ENCODE measurements at regions not wholly inside any gene's neighbourhood (a gene's known extent, or its start where the extent isn't known, plus 50 kb on each side); places are given as distances from the start of the nearest gene placed in this dataset.

- Histone ChIP-seq H3K9me3 (ENCODE audit: control insufficient read depth in 4 of 4, low read length in 3 of 4) (no peaks in the 10 kb centered on the region), H3K27me3 (ENCODE audit: control insufficient read depth in 4 of 4, insufficient read depth in 4 of 4, low read length in 3 of 4) (no peaks in the 10 kb centered on the region), H3K36me3 (ENCODE audit: control insufficient read depth in 4 of 4, insufficient read depth in 3 of 4, low read depth in 1 of 4, low read length in 3 of 4) (no peaks in the 10 kb centered on the region), H3K27ac (ENCODE audit: low read depth in 1 of 2, low read length in 2 of 2) (no peak overlapping the region), H3K4me3 (ENCODE audit: low read depth in 1 of 3, low read length in 3 of 3) (no peak overlapping the region), H3K9ac (ENCODE audit: low read depth in 1 of 2, low read length in 2 of 2) (no peak overlapping the region), H3K4me1 (ENCODE audit: control insufficient read depth in 4 of 4, insufficient read depth in 4 of 4, low read length in 3 of 4) (peaks cover 0 to 3% (median 0%) of the 10 kb centered on the region in 4 donors)
- TF ChIP-seq NR2F2 (IDR thresholded peaks at IDR 0.05) (no peak), TAF1 (conservative IDR thresholded peaks at IDR 0.05) (no peak)
- no peak for DNase-seq (ENCODE audit: low spot score)
- 71% methylated on average over 3 of the region's 3 CpGs for WGBS
Measured at GRCh38 chr4:165783626-165784025, 89.4 kb upstream of the TLL1 start.

- H3K9ac ChIP-seq (ENCODE audit: low read depth in 1 of 2, low read length in 2 of 2): no peak overlapping the region
- no peaks in the 10 kb centered on the region for H3K27me3 ChIP-seq (ENCODE audit: control insufficient read depth in 4 of 4, insufficient read depth in 4 of 4, low read length in 3 of 4)
- DNase-seq (ENCODE audit: low spot score): no peak
- no peaks in the 10 kb centered on the region for H3K9me3 ChIP-seq (ENCODE audit: control insufficient read depth in 4 of 4, low read length in 3 of 4)
- 75% methylated on average over 1 of the region's 1 CpG for WGBS
- peaks cover 0 to 3% (median 0%) of the 10 kb centered on the region in 4 donors for H3K4me1 ChIP-seq (ENCODE audit: control insufficient read depth in 4 of 4, insufficient read depth in 4 of 4, low read length in 3 of 4)
- TF ChIP-seq TAF1 (conservative IDR thresholded peaks at IDR 0.05) (no peak), RAD21 (IDR thresholded peaks at IDR 0.05) (no peak), JUND (IDR thresholded peaks at IDR 0.05) (no peak), RXRA (IDR thresholded peaks at IDR 0.05) (no peak), ZBTB33 (IDR thresholded peaks at IDR 0.05) (no peak), GABPA (IDR thresholded peaks at IDR 0.05 in 1 of 2, conservative IDR thresholded peaks at IDR 0.05 in 1 of 2) (no peak), YY1 (IDR thresholded peaks at IDR 0.05) (no peak), SP1 (IDR thresholded peaks at IDR 0.05) (no peak), MAX (IDR thresholded peaks at IDR 0.05) (no peak), NR2F2 (IDR thresholded peaks at IDR 0.05) (no peak)
- H3K27ac ChIP-seq (ENCODE audit: low read depth in 1 of 2, low read length in 2 of 2): no peak overlapping the region
- no peak overlapping the region for H3K4me3 ChIP-seq (ENCODE audit: low read depth in 1 of 3, low read length in 3 of 3)
- H3K36me3 ChIP-seq (ENCODE audit: control insufficient read depth in 4 of 4, insufficient read depth in 3 of 4, low read depth in 1 of 4, low read length in 3 of 4): no peaks in the 10 kb centered on the region
Measured at GRCh38 chr4:165784672-165785071, 88.4 kb upstream of the TLL1 start.

DNA sequence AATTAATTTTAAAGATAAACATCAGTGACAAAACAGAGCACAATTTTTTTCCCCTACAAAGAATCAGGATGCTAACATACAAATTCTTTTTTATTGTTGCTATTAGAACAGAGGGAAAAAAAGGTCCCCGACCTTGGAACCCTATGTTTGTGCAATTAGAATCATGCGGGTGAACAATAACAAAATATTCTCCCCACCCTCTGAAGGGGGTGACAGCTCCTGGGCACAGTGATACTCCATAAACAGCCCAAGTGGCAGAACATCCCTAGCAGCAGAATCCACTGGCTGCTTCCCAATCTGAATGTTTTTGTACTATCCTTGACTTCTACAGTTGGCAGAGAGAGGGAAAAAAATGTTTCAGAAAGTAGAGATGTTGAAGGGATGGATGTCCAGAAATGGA lies 87.7 kb upstream of the TLL1 start:
- Histone ChIP-seq H3K27me3 (ENCODE audit: control insufficient read depth in 4 of 4, insufficient read depth in 4 of 4, low read length in 3 of 4) (no peaks in the 10 kb centered on the region), H3K9ac (ENCODE audit: low read depth in 1 of 2, low read length in 2 of 2) (no peak overlapping the region), H3K27ac (ENCODE audit: low read depth in 1 of 2, low read length in 2 of 2) (no peak overlapping the region), H3K36me3 (ENCODE audit: control insufficient read depth in 4 of 4, insufficient read depth in 3 of 4, low read depth in 1 of 4, low read length in 3 of 4) (no peaks in the 10 kb centered on the region), H3K9me3 (ENCODE audit: control insufficient read depth in 4 of 4, low read length in 3 of 4) (no peaks in the 10 kb centered on the region), H3K4me1 (ENCODE audit: control insufficient read depth in 4 of 4, insufficient read depth in 4 of 4, low read length in 3 of 4) (peaks cover 0 to 3% (median 0%) of the 10 kb centered on the region in 4 donors), H3K4me3 (ENCODE audit: low read depth in 1 of 3, low read length in 3 of 3) (no peak overlapping the region)
- DNase-seq (ENCODE audit: low spot score): no peak
- 70% methylated on average over 2 of the region's 2 CpGs for WGBS
- TF ChIP-seq RAD21 (IDR thresholded peaks at IDR 0.05) (no peak), HNF4A (conservative IDR thresholded peaks at IDR 0.05) (no peak), TAF1 (conservative IDR thresholded peaks at IDR 0.05) (no peak), FOXA2 (IDR thresholded peaks at IDR 0.05) (no peak), EGR1 (IDR thresholded peaks at IDR 0.05; ENCODE audit: low read depth in 2 of 2) (no peak), YY1 (IDR thresholded peaks at IDR 0.05) (no peak), SP1 (IDR thresholded peaks at IDR 0.05) (no peak), REST (IDR thresholded peaks at IDR 0.05) (no peak), HNF4G (IDR thresholded peaks at IDR 0.05) (no peak), JUND (IDR thresholded peaks at IDR 0.05) (no peak), GABPA (IDR thresholded peaks at IDR 0.05 in 1 of 2, conservative IDR thresholded peaks at IDR 0.05 in 1 of 2) (no peak), RXRA (IDR thresholded peaks at IDR 0.05) (no peak), ATF3 (IDR thresholded peaks at IDR 0.05) (no peak), FOXA1 (IDR thresholded peaks at IDR 0.05) (no peak), NR2F2 (IDR thresholded peaks at IDR 0.05) (no peak), MAX (IDR thresholded peaks at IDR 0.05) (no peak), ZBTB33 (IDR thresholded peaks at IDR 0.05) (no peak)
- TF ChIP-seq, protein P1, sequence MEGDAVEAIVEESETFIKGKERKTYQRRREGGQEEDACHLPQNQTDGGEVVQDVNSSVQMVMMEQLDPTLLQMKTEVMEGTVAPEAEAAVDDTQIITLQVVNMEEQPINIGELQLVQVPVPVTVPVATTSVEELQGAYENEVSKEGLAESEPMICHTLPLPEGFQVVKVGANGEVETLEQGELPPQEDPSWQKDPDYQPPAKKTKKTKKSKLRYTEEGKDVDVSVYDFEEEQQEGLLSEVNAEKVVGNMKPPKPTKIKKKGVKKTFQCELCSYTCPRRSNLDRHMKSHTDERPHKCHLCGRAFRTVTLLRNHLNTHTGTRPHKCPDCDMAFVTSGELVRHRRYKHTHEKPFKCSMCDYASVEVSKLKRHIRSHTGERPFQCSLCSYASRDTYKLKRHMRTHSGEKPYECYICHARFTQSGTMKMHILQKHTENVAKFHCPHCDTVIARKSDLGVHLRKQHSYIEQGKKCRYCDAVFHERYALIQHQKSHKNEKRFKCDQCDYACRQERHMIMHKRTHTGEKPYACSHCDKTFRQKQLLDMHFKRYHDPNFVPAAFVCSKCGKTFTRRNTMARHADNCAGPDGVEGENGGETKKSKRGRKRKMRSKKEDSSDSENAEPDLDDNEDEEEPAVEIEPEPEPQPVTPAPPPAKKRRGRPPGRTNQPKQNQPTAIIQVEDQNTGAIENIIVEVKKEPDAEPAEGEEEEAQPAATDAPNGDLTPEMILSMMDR (IDR thresholded peaks at IDR 0.05; ENCODE audit: low read depth, low read length, missing input control): no peak
